HG03575 (cell line): ENCODE measurements at regions not wholly inside any gene's neighbourhood (a gene's known extent, or its start where the extent isn't known, plus 50 kb on each side); places are given as distances from the start of the nearest gene placed in this dataset.
"Not testable (repeated sequence)": the region's sequence is repeated elsewhere in the genome, so short reads cannot be mapped to it uniquely, and the experiment has no call there.

Experiments used
- ATAC-seq: cut with Tn5 transposase; IDR thresholded peaks from one replicate; pipeline ENCODE4 v1.9.1; 2021; ENCODE audit not compliant: unreplicated experiment, insufficient number of reproducible peaks, low FRiP score; ENCODE audit errors: extremely low read depth

- ATAC-seq: no peak
Measured at GRCh38 chr5:106634375-106634774, 1036.4 kb downstream of the EFNA5 start.

GRCh38 chr5:106633825-106634224 lies 1036.9 kb downstream of the EFNA5 start:
- ATAC-seq: no peak

GRCh38 chr5:106628456-106628855 lies 1042.3 kb downstream of the EFNA5 start:
- not testable (repeated sequence) for ATAC-seq

GRCh38 chr5:106610041-106610440 lies 1060.7 kb downstream of the EFNA5 start:
- no peak for ATAC-seq

GRCh38 chr5:106601620-106602019 lies 1069.1 kb downstream of the EFNA5 start:
- ATAC-seq: no peak

- ATAC-seq: no peak
Measured at GRCh38 chr5:106600803-106601202, 1069.9 kb downstream of the EFNA5 start.

- no peak for ATAC-seq
Measured at GRCh38 chr5:106595864-106596263, 1074.9 kb downstream of the EFNA5 start.

- no peak for ATAC-seq
Measured at GRCh38 chr5:106584268-106584667, 1086.5 kb downstream of the EFNA5 start.

- no peak for ATAC-seq
Measured at GRCh38 chr5:106578736-106579135, 1092.0 kb downstream of the EFNA5 start.

GRCh38 chr5:106574820-106575219 lies 1095.9 kb downstream of the EFNA5 start:
- ATAC-seq: no peak

- no peak for ATAC-seq
Measured at GRCh38 chr5:106566031-106566430, 1104.7 kb downstream of the EFNA5 start.

GRCh38 chr5:106545325-106545724 lies 1125.4 kb downstream of the EFNA5 start:
- no peak for ATAC-seq

GRCh38 chr5:106543330-106543729 lies 1127.4 kb downstream of the EFNA5 start:
- ATAC-seq: no peak

GRCh38 chr5:106530150-106530549 lies 1140.6 kb downstream of the EFNA5 start:
- ATAC-seq: no peak

- ATAC-seq: no peak
Measured at GRCh38 chr5:106525438-106525837, 1145.3 kb downstream of the EFNA5 start.

- no peak for ATAC-seq
Measured at GRCh38 chr5:106523852-106524251, 1146.9 kb downstream of the EFNA5 start.

- ATAC-seq: no peak
Measured at GRCh38 chr5:106522296-106522695, 1148.4 kb downstream of the EFNA5 start.

- ATAC-seq: no peak
Measured at GRCh38 chr5:106521701-106522100, 1149.0 kb downstream of the EFNA5 start.

- ATAC-seq: no peak
Measured at GRCh38 chr5:106510321-106510720, 1160.4 kb downstream of the EFNA5 start.

GRCh38 chr5:106508894-106509293 lies 1161.8 kb downstream of the EFNA5 start:
- no peak for ATAC-seq

GRCh38 chr5:106493910-106494309 lies 1176.8 kb downstream of the EFNA5 start:
- ATAC-seq: no peak

- no peak for ATAC-seq
Measured at GRCh38 chr5:106489004-106489403, 1181.7 kb downstream of the EFNA5 start.
